ENCODE measurements at regions not wholly inside any gene's neighbourhood (a gene's known extent, or its start where the extent isn't known, plus 50 kb on each side); places are given as distances from the start of the nearest gene placed in this dataset.

DNA sequence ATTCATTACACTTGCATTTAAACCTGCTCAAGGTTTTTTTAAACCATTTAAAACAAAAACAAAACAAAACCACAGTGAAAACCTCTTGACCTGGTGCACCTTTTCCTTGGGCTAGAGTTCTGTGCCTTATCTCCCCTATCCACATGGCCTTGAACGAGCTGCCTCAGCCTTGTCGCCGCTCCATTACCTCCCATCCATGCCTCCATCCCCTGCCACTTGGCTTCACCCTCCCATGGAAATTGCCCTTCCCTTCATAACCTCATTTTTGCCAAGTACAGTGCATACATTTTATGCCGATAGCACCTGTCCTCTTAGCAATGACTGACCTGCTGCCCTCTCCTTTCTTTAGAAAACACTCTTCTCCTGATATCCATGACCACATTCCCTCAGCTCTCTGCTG is 188.6 kb upstream of the ASIC2 start:
- Histone ChIP-seq H3K9me3 (replicated peaks; ENCODE audit: insufficient read depth, low read length) (no peaks in the 10 kb centered on the region), H3K4me2 (ENCODE audit: low read depth, low read length) (no peak overlapping the region), H2AFZ (ENCODE audit: low read length) (no peak overlapping the region), H3K27ac (ENCODE audit: low read length) (no peak overlapping the region), H3K4me1 (ENCODE audit: low read length) (no peaks in the 10 kb centered on the region), H3K4me3 (ENCODE audit: low read length) (no peak overlapping the region), H3K9ac (ENCODE audit: low read length) (no peak overlapping the region), H3K27me3 (replicated peaks; ENCODE audit: insufficient read depth, low read length) (no peaks in the 10 kb centered on the region), H3K36me3 (replicated peaks; ENCODE audit: insufficient read depth, low read length) (no peaks in the 10 kb centered on the region), H4K20me1 (ENCODE audit: insufficient read depth, low read length) (no peaks in the 10 kb centered on the region), H3K79me2 (ENCODE audit: low read length) (no peaks in the 10 kb centered on the region), H3K9me2 (replicated peaks; ENCODE audit: insufficient read depth, low read length) (no peaks in the 10 kb centered on the region), H3F3A (ENCODE audit: insufficient read depth, low read length) (no peaks in the 10 kb centered on the region)
- TF ChIP-seq, protein P1, sequence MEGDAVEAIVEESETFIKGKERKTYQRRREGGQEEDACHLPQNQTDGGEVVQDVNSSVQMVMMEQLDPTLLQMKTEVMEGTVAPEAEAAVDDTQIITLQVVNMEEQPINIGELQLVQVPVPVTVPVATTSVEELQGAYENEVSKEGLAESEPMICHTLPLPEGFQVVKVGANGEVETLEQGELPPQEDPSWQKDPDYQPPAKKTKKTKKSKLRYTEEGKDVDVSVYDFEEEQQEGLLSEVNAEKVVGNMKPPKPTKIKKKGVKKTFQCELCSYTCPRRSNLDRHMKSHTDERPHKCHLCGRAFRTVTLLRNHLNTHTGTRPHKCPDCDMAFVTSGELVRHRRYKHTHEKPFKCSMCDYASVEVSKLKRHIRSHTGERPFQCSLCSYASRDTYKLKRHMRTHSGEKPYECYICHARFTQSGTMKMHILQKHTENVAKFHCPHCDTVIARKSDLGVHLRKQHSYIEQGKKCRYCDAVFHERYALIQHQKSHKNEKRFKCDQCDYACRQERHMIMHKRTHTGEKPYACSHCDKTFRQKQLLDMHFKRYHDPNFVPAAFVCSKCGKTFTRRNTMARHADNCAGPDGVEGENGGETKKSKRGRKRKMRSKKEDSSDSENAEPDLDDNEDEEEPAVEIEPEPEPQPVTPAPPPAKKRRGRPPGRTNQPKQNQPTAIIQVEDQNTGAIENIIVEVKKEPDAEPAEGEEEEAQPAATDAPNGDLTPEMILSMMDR (IDR thresholded peaks at IDR 0.05; ENCODE audit: low read length), result no peak
- no peak for DNase-seq

- H3K9ac ChIP-seq (ENCODE audit: low read length), result no peak overlapping the region
- no peak overlapping the region for H2AFZ ChIP-seq (ENCODE audit: low read length)
- TF ChIP-seq, protein P1 (IDR thresholded peaks at IDR 0.05; ENCODE audit: low read length), result no peak
- DNase-seq, result no peak
- H3K79me2 ChIP-seq (ENCODE audit: low read length), result no peaks in the 10 kb centered on the region
- no peaks in the 10 kb centered on the region for H3K9me3 ChIP-seq (replicated peaks; ENCODE audit: insufficient read depth, low read length)
- no peaks in the 10 kb centered on the region for H3K36me3 ChIP-seq (replicated peaks; ENCODE audit: insufficient read depth, low read length)
- H3F3A ChIP-seq (ENCODE audit: insufficient read depth, low read length), result no peaks in the 10 kb centered on the region
- H3K27me3 ChIP-seq (replicated peaks; ENCODE audit: insufficient read depth, low read length), result no peaks in the 10 kb centered on the region
- no peak overlapping the region for H3K4me3 ChIP-seq (ENCODE audit: low read length)
- H3K4me1 ChIP-seq (ENCODE audit: low read length), result no peaks in the 10 kb centered on the region
- no peak overlapping the region for H3K27ac ChIP-seq (ENCODE audit: low read length)
- H4K20me1 ChIP-seq (ENCODE audit: insufficient read depth, low read length), result no peaks in the 10 kb centered on the region
- H3K9me2 ChIP-seq (replicated peaks; ENCODE audit: insufficient read depth, low read length), result no peaks in the 10 kb centered on the region
- H3K4me2 ChIP-seq (ENCODE audit: low read depth, low read length), result no peak overlapping the region
Measured at GRCh38 chr17:33482636-33483035, 189.5 kb upstream of the ASIC2 start.

GRCh38 chr17:33484559-33484958 is 191.5 kb upstream of the ASIC2 start:
- Histone ChIP-seq H3K36me3 (replicated peaks; ENCODE audit: insufficient read depth, low read length) (no peaks in the 10 kb centered on the region), H3K9me3 (replicated peaks; ENCODE audit: insufficient read depth, low read length) (no peaks in the 10 kb centered on the region), H3K27me3 (replicated peaks; ENCODE audit: insufficient read depth, low read length) (no peaks in the 10 kb centered on the region), H3K4me2 (ENCODE audit: low read depth, low read length) (no peak overlapping the region), H3F3A (ENCODE audit: insufficient read depth, low read length) (no peaks in the 10 kb centered on the region), H2AFZ (ENCODE audit: low read length) (no peak overlapping the region), H3K4me1 (ENCODE audit: low read length) (no peaks in the 10 kb centered on the region), H3K4me3 (ENCODE audit: low read length) (no peak overlapping the region), H3K9me2 (replicated peaks; ENCODE audit: insufficient read depth, low read length) (no peaks in the 10 kb centered on the region), H3K9ac (ENCODE audit: low read length) (no peak overlapping the region), H3K27ac (ENCODE audit: low read length) (no peak overlapping the region), H3K79me2 (ENCODE audit: low read length) (no peaks in the 10 kb centered on the region), H4K20me1 (ENCODE audit: insufficient read depth, low read length) (no peaks in the 10 kb centered on the region)
- TF ChIP-seq EZH2 (optimal IDR thresholded peaks at IDR 0.05; ENCODE audit: low read depth, low read length) (no peak), EZH2phosphoT487 (IDR thresholded peaks at IDR 0.05; ENCODE audit: low read length) (no peak)
- TF ChIP-seq, protein P1 (IDR thresholded peaks at IDR 0.05; ENCODE audit: low read length), result no peak
- no peak for DNase-seq

All from MM.1S (cell line).